Kidney (tissue), 13 donors: ENCODE measurements at regions not wholly inside any gene's neighbourhood (a gene's known extent, or its start where the extent isn't known, plus 50 kb on each side); places are given as distances from the start of the nearest gene placed in this dataset.

Experiments used
- DNase-seq, 5 donors: peaks; one replicate each; pipeline ENCODE4 v3.0.0-alpha.2; 2013 to 2020
- FAIRE-seq: peaks from 2 replicates; lab custom pipeline; 2012; peaks lifted over from hg19 to GRCh38; lab: Jason Lieb, UNC
- H3K27ac ChIP-seq, 2 donors: one replicate each; pipeline ENCODE4 v1.7.0; 2013; ENCODE audit warnings: low read depth in 2 of 2, low read length in 2 of 2, inconsistent platforms in 1 of 2
- H3K27me3 ChIP-seq: one replicate; pipeline ENCODE4 v1.7.1; 2013; ENCODE audit warnings: low read length, inconsistent platforms; ENCODE audit not compliant: control insufficient read depth, insufficient read depth
- H3K36me3 ChIP-seq, 3 donors: one replicate each; pipeline versions ENCODE4 v1.7.0 to v1.7.1; 2013; ENCODE audit warnings: low read length in 3 of 3, control low read depth in 1 of 3, inconsistent platforms in 1 of 3; ENCODE audit not compliant: insufficient read depth in 3 of 3, control insufficient read depth in 2 of 3
- H3K4me1 ChIP-seq, 3 donors: one replicate each; pipeline versions ENCODE4 v1.7.0 to v1.7.1; 2013; ENCODE audit warnings: low read length in 3 of 3, inconsistent platforms in 1 of 3, low read depth in 1 of 3; ENCODE audit not compliant: control insufficient read depth in 2 of 3, insufficient read depth in 2 of 3
- H3K4me3 ChIP-seq, 3 donors: one replicate each; pipeline versions ENCODE4 v1.7.0 to v1.8.1; 2013; ENCODE audit warnings: low read length in 3 of 3, control low read depth in 1 of 3, inconsistent platforms in 1 of 3
- H3K9ac ChIP-seq, 3 donors: one replicate each; pipeline versions ENCODE4 v1.7.0 to v1.7.1; 2013; ENCODE audit warnings: low read length in 3 of 3, control low read depth in 1 of 3, inconsistent platforms in 1 of 3
- H3K9me3 ChIP-seq, 3 donors: one replicate each; pipeline versions ENCODE4 v1.7.0 to v1.7.1; 2013; ENCODE audit warnings: low read length in 3 of 3, control low read depth in 1 of 3, inconsistent platforms in 1 of 3; ENCODE audit not compliant: control insufficient read depth in 2 of 3, insufficient read depth in 1 of 3
- intact Hi-C: fragments of 100-400 bp; cut with DNase I; formaldehyde crosslinking; loops from one replicate; pipeline ENCODE4 v1.11.1; 2022
- TF ChIP-seq, protein P1 (sequence below): IDR thresholded peaks from 3 replicates; pipeline ENCODE4 v1.5.1; 2012; ENCODE audit warnings: mild to moderate bottlenecking, moderate library complexity, borderline replicate concordance; ENCODE audit not compliant: insufficient read depth; ENCODE audit errors: extremely low read depth
- donor health status: control.
- donor health status: control.
- donor health status: control.
- donor health status: control.
- donor health status: control.
- donor health status: DM: yes; HTN: yes; CAD: no.
- donor health status: Normal renal cell carcinoma (clear cell type).

DNA sequence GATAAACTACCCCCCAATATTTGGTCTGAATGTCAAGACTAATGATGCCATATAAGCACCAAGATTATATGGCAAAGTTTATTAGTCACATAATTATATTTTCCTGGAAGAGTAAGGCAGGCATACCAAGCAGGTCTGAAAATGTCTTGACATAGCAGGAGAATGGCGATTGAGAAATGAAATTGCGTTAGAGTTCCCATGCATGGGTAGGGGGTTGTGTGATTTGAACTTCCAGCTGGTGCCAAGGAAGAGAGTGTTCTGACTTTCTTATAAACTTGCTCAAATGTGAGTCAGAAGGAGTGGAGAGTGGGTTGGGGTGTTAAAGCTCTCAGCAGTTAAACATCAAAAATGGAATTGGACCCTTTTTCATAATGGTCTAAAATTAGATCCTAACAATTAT lies 1200.6 kb upstream of the ACO1 start:
- no peak overlapping the region for H3K4me3 ChIP-seq
- H3K36me3 ChIP-seq: no peaks in the 10 kb centered on the region
- DNase-seq: no peak
- intact Hi-C loops: no loop called here
- no peak overlapping the region for H3K9ac ChIP-seq
- no peaks in the 10 kb centered on the region for H3K4me1 ChIP-seq
- H3K27me3 ChIP-seq: no peaks in the 10 kb centered on the region
- FAIRE-seq: no peak
- peaks cover 0 to 2% (median 0%) of the 10 kb centered on the region in 3 donors for H3K9me3 ChIP-seq
- no peak overlapping the region for H3K27ac ChIP-seq
- TF ChIP-seq, protein P1, sequence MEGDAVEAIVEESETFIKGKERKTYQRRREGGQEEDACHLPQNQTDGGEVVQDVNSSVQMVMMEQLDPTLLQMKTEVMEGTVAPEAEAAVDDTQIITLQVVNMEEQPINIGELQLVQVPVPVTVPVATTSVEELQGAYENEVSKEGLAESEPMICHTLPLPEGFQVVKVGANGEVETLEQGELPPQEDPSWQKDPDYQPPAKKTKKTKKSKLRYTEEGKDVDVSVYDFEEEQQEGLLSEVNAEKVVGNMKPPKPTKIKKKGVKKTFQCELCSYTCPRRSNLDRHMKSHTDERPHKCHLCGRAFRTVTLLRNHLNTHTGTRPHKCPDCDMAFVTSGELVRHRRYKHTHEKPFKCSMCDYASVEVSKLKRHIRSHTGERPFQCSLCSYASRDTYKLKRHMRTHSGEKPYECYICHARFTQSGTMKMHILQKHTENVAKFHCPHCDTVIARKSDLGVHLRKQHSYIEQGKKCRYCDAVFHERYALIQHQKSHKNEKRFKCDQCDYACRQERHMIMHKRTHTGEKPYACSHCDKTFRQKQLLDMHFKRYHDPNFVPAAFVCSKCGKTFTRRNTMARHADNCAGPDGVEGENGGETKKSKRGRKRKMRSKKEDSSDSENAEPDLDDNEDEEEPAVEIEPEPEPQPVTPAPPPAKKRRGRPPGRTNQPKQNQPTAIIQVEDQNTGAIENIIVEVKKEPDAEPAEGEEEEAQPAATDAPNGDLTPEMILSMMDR: no peak

DNA sequence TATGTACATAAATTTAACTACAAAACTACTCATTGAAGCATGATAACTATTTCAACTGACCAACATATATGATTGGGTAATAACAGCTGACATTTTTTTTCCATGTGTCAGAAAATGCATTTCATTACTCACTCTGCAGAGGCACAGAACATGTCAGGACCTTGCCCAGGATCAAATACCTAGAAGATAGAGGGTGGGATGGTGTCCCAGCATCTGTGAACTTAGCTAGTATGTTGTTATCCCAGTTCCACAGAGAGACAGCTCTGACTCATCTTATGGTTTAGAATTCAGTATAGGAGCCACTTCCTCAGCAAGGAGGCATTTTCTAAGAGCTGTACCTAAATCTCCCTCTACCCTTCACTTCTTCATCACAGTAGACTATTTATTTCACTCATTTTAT lies 1198.6 kb upstream of the ACO1 start:
- Histone ChIP-seq H3K27ac (no peak overlapping the region), H3K9ac (no peak overlapping the region), H3K27me3 (no peaks in the 10 kb centered on the region), H3K36me3 (no peaks in the 10 kb centered on the region), H3K9me3 (peaks cover 0 to 2% (median 0%) of the 10 kb centered on the region in 3 donors), H3K4me1 (no peaks in the 10 kb centered on the region), H3K4me3 (no peak overlapping the region)
- no peak for FAIRE-seq
- intact Hi-C loops: no loop called here
- TF ChIP-seq, protein P1: no peak
- DNase-seq: no peak

DNA sequence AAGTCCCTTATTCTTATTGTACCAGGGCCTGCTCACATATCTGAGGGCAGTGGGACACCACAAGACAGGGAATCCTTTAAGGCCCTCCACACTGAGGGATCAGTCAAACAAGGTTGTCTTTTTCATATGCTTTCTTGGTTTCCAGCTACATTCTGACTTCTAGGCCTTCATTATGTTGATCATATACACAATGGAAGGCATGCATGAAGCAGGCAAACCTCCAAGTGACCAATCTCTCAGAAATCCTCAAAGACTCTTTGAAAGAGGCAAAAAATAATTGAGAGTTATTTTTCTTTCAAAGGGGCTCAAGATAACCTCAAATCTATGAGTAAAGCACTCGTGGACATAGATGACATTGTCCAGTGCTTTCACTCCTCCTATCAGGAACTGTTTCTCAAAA lies 1195.9 kb upstream of the ACO1 start:
- H3K9me3 ChIP-seq: no peaks in the 10 kb centered on the region
- intact Hi-C loops: no loop called here

More for the DNA sequence above, 1195.9 kb upstream of the ACO1 start:
- Histone ChIP-seq H3K4me3 (no peak overlapping the region), H3K27me3 (no peaks in the 10 kb centered on the region), H3K4me1 (no peaks in the 10 kb centered on the region), H3K27ac (no peak overlapping the region), H3K36me3 (no peaks in the 10 kb centered on the region), H3K9ac (no peak overlapping the region)
- TF ChIP-seq, protein P1: no peak
- DNase-seq (no peak), FAIRE-seq (no peak)
